OCI-LY3 (cell line): ENCODE measurements at regions not wholly inside any gene's neighbourhood (a gene's known extent, or its start where the extent isn't known, plus 50 kb on each side); places are given as distances from the start of the nearest gene placed in this dataset.

Experiments used
- CTCF ChIP-seq: fragments of 200-600, 300-600 bp; sonication (generic); IDR thresholded peaks from 2 replicates; pipeline ENCODE4 v1.5.1; 2014; ENCODE audit warnings: antibody characterized with exemption, low read length, low read depth
- EZH2phosphoT487 ChIP-seq: fragments of 200-600 bp; shearing (Covaris generic); IDR thresholded peaks from 2 replicates; pipeline ENCODE4 v1.6.1; 2018; ENCODE audit warnings: antibody characterized with exemption, mixed run types, low read depth

GRCh38 chr22:48209473-48210197 lies 1447.2 kb downstream of the TBC1D22A start:
- no peak for TF ChIP-seq CTCF
- TF ChIP-seq EZH2phosphoT487, result no peak
